Psoas muscle (tissue), 7 donors: ENCODE measurements at regions not wholly inside any gene's neighbourhood (a gene's known extent, or its start where the extent isn't known, plus 50 kb on each side); places are given as distances from the start of the nearest gene placed in this dataset.

ENCODE experiments used
- ATAC-seq, 4 donors: fragments of 200-7000 bp; cut with Tn5 transposase; one replicate each; pipeline ENCODE4 v1.9.1; 2020; ENCODE audit warnings: moderate library complexity in 3 of 4, mild to moderate bottlenecking in 2 of 4
- DNase-seq, 2 donors: peaks; one replicate each; pipeline ENCODE4 v3.0.0-alpha.2; 2020
- H3K27ac ChIP-seq: fragments of 200-600 bp; one replicate; pipeline ENCODE4 v1.8.0; 2022
- H3K27me3 ChIP-seq, 3 donors: fragments of 200-600 bp in 1 of 3; one replicate each; pipeline versions ENCODE4 v1.6.1 to v1.8.0; 2013 to 2022; ENCODE audit warnings: low read length in 2 of 3, mild to moderate bottlenecking in 2 of 3, moderate library complexity in 1 of 3; ENCODE audit not compliant: insufficient read depth in 3 of 3
- H3K36me3 ChIP-seq, 2 donors: fragments of 200-600 bp in 1 of 2; one replicate each; pipeline versions ENCODE4 v1.6.1 to v1.8.0; 2013 to 2022; ENCODE audit warnings: low read depth in 1 of 2, mild to moderate bottlenecking in 1 of 2, moderate library complexity in 1 of 2; ENCODE audit not compliant: insufficient read depth in 1 of 2
- H3K4me1 ChIP-seq: fragments of 200-600 bp; one replicate; pipeline ENCODE4 v1.8.0; 2022
- H3K4me3 ChIP-seq: fragments of 200-600 bp; one replicate; pipeline ENCODE4 v1.8.0; 2022; ENCODE audit warnings: mild to moderate bottlenecking
- H3K9me3 ChIP-seq: fragments of 200-600 bp; one replicate; pipeline ENCODE4 v1.8.0; 2022
- CTCF ChIP-seq: fragments of 200-600 bp; IDR thresholded peaks from one replicate; pipeline ENCODE4 v1.8.0; 2022; ENCODE audit warnings: antibody characterized with exemption
- WGBS, 3 donors: extraction: QIAGEN DNeasy Blood & Tissue Kit; methylation state at CpG; one replicate each; pipeline versions ENCODE4 v1.1.6 to v1.1.7; 2013; 5-methylcytosine and 5-hydroxymethylcytosine counted together
- intact Hi-C, 2 donors: fragments of 100-400 bp; cut with DNase I; formaldehyde crosslinking; loops; one replicate each; pipeline versions ENCODE4 v1.11.0 to v1.14.2; 2022
- donor health status: healthy with polysubstance abuse.
- donor health status: DM: no; HTN: no; CAD: no; lungs with moderate emphysema.
- donor health status: Bipolar disorder and iron deficiency.
- donor health status: healthy.
- donor health status: DM: yes; HTN: yes; CAD: no.
- donor health status: DM: no; HTN: no; CAD: no.
- donor health status: DM: yes; HTN: yes; CAD: no.

DNA sequence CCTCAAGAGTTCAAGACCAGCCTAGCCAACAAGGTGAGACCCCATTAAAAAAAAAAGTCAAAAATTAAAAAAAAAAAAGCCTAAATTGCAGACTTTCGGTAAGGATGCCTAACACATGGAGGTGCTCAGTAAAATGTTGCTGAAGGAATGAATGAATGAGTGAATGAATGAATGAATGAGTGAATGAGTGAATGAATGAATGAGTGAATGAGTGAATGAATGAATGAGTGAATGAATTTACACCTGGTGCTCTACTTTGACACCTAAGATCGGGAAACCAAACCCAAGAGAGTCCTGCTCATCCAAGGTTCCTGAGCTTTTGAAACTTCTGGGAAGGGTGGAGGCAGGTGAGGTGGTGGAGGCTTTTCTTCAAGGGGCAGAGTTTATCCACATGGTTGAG lies 112.2 kb upstream of the LHX1 start:
- no peak for ATAC-seq
- no peak for TF ChIP-seq CTCF
- Histone ChIP-seq H3K4me1 (no peaks in the 10 kb centered on the region), H3K36me3 (no peaks in the 10 kb centered on the region), H3K9me3 (no peaks in the 10 kb centered on the region), H3K27me3 (peaks cover 0 to 56% (median 19%) of the 10 kb centered on the region in 3 donors), H3K27ac (no peak overlapping the region), H3K4me3 (no peak overlapping the region)
- 87 to 95% (median 89%) methylated on average over 2 of the region's 2 CpGs for WGBS, 3 donors
- intact Hi-C loops, result no loop called here
- no peak for DNase-seq

DNA sequence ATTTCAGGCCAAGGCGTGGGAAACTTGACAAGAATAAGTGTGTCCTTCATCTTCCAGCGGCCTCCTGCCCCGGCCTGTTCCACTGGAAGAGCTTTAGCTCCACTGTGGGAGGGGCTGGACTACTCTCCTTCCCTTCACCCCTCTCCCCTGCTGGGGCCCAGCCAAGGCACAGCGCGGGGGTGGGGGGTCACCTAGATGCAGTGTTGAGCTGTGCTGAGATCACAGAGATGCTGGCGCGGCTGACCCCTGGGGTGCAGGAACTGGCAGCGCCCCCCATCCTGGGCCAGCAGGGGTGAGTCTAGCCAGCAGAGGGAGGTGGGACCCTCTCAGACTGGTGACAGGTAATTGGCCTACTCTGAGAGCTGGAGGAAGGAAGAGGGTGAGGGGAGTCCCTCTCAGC lies 111.8 kb upstream of the LHX1 start:
- ATAC-seq (no peak), DNase-seq (no peak)
- WGBS, 3 donors, result 55 to 69% (median 63%) methylated on average over 7 to 8 of the region's 8 CpGs
- H3K4me1 ChIP-seq, result no peaks in the 10 kb centered on the region
- no peaks in the 10 kb centered on the region for H3K36me3 ChIP-seq
- H3K27me3 ChIP-seq, result peaks cover 0 to 56% (median 19%) of the 10 kb centered on the region in 3 donors
- no peaks in the 10 kb centered on the region for H3K9me3 ChIP-seq
- no peak overlapping the region for H3K27ac ChIP-seq
- TF ChIP-seq CTCF, result no peak
- intact Hi-C loops, result no loop called here
- H3K4me3 ChIP-seq, result no peak overlapping the region

DNA sequence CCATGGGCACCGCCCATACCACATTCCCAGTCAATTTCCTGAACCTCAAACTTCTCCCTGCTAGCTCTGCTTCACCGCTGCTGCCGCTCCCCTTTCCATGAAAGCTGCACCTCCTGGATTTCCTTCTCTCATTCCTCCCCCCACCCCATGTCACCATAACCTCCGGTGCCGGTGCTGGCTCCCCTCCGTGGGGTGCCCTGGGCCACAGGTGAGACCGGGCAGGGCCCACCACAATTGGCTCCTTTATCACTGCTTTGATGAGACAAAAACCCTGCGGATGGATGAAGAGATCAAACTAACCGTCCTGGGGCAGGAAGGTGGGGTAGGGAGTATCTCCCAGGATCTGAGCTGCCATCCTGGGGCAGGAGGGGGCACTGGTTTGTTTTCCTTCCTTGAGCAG lies 111.3 kb upstream of the LHX1 start:
- ATAC-seq, result no peak
- DNase-seq, result no peak
- intact Hi-C loops, result no loop called here
- no peak for TF ChIP-seq CTCF
- no peak overlapping the region for H3K27ac ChIP-seq
- WGBS, 3 donors, result 37 to 44% (median 42%) methylated on average over 9 of the region's 9 CpGs
- no peaks in the 10 kb centered on the region for H3K4me1 ChIP-seq
- no peaks in the 10 kb centered on the region for H3K9me3 ChIP-seq
- no peak overlapping the region for H3K4me3 ChIP-seq
- H3K27me3 ChIP-seq, result peaks cover 0 to 52% (median 19%) of the 10 kb centered on the region in 3 donors
- H3K36me3 ChIP-seq, result no peaks in the 10 kb centered on the region

- no peak for TF ChIP-seq CTCF
- no peak for ATAC-seq
- 18 to 27% (median 24%) methylated on average over 10 of the region's 10 CpGs for WGBS, 3 donors
- Histone ChIP-seq H3K27ac (no peak overlapping the region), H3K4me1 (no peaks in the 10 kb centered on the region), H3K9me3 (no peaks in the 10 kb centered on the region), H3K4me3 (no peak overlapping the region), H3K27me3 (peaks cover 0 to 40% (median 19%) of the 10 kb centered on the region in 3 donors), H3K36me3 (no peaks in the 10 kb centered on the region)
- intact Hi-C loops, result no loop called here
- DNase-seq, result no peak
These were observed 110.2 kb upstream of the LHX1 start for GRCh38 chr17:36827081-36827480.

GRCh38 chr17:36829676-36830075 lies 107.6 kb upstream of the LHX1 start:
- intact Hi-C loops, result no loop called here
- H3K36me3 ChIP-seq, result no peaks in the 10 kb centered on the region
- H3K4me3 ChIP-seq, result no peak overlapping the region
- H3K9me3 ChIP-seq, result no peaks in the 10 kb centered on the region
- 69 to 78% (median 74%) methylated on average over 5 of the region's 5 CpGs for WGBS, 3 donors
- H3K27me3 ChIP-seq, result peaks cover 0 to 30% (median 17%) of the 10 kb centered on the region in 3 donors
- no peak for ATAC-seq
- no peak for TF ChIP-seq CTCF
- no peaks in the 10 kb centered on the region for H3K4me1 ChIP-seq
- no peak for DNase-seq
- H3K27ac ChIP-seq, result no peak overlapping the region
